ENCODE measurements at regions not wholly inside any gene's neighbourhood (a gene's known extent, or its start where the extent isn't known, plus 50 kb on each side); places are given as distances from the start of the nearest gene placed in this dataset.

DNA sequence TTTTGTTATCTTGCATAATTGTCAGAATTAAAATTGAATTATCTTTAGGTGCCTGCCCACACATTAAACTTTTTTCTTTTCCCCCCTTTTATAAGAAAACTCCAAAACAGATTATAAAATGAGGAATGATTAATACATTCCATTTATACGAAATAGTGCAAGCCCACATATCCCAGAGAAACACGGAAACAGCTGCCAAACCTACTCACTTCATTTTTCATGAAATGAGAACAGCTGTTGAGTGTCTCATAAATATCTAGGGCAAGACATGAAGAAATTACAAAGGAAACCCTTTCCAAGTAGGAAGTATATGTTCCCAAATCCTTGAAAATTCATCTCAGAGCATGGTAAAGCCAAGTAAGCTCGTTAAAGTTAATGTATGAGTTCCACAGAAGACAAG is 459.4 kb upstream of the NMUR2 start:
- TF ChIP-seq CTCF (IDR thresholded peaks at IDR 0.05) (no peak), POLR2A (IDR thresholded peaks at IDR 0.05) (no peak)
